PC-3 (cell line): ENCODE measurements at regions not wholly inside any gene's neighbourhood (a gene's known extent, or its start where the extent isn't known, plus 50 kb on each side); places are given as distances from the start of the nearest gene placed in this dataset.

ENCODE experiments used
- CTCF ChIP-seq: fragments of 300-600 bp; sonication (generic); conservative IDR thresholded peaks from 2 replicates; pipeline ENCODE4 v1.5.1; 2017; ENCODE audit warnings: antibody characterized with exemption, low read depth, mild to moderate bottlenecking, low read length
- EZH2phosphoT487 ChIP-seq: fragments of 300-600 bp; sonication (generic); IDR thresholded peaks from 2 replicates; pipeline ENCODE4 v1.6.1; 2018; ENCODE audit warnings: mild to moderate bottlenecking, antibody characterized with exemption, low read length, borderline replicate concordance

DNA sequence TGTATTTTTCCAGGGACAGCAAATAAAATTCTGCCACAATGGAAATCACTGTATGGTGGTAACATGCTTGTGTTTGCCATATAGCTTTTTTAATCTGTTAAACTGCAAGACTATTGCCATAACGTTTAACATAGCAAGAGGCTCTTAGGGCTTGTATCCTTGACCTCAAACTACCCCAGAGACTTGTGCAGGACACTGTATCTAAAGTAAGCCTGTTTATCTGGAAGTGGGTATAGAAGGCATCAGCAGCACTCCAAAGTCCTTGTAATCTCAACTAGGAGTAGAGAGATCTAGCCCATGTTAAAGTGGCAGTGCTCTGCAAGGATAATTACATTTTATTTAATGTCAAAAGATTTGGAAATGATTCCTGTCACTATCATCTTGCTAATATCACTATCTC, 1424.1 kb downstream of the CDH11 start:
- TF ChIP-seq EZH2phosphoT487 (no peak), CTCF (no peak)
